ENCODE measurements at regions not wholly inside any gene's neighbourhood (a gene's known extent, or its start where the extent isn't known, plus 50 kb on each side); places are given as distances from the start of the nearest gene placed in this dataset.

- no peak for TF ChIP-seq KLF13 (tag; IDR thresholded peaks at IDR 0.05; ENCODE audit: borderline replicate concordance, low read depth)
- TF ChIP-seq TCF15 (CRISPR knock-in tag; IDR thresholded peaks at IDR 0.05): no peak
- no peak for TF ChIP-seq CXXC5 (CRISPR knock-in tag; IDR thresholded peaks at IDR 0.05)
- TF ChIP-seq RBM15 (IDR thresholded peaks at IDR 0.05; ENCODE audit: insufficient read depth, low read length): no peak
- TF ChIP-seq CREB5 (CRISPR knock-in tag; IDR thresholded peaks at IDR 0.05): no peak
- TF ChIP-seq SNAPC5 (CRISPR knock-in tag; IDR thresholded peaks at IDR 0.05): no peak
- no peak for TF ChIP-seq ZNF511 (CRISPR knock-in tag; IDR thresholded peaks at IDR 0.05)
- TF ChIP-seq ILK (tag; IDR thresholded peaks at IDR 0.05; ENCODE audit: borderline replicate concordance, low read depth): no peak
- TF ChIP-seq THRB (CRISPR knock-in tag; conservative IDR thresholded peaks at IDR 0.05): no peak
- TF ChIP-seq HNRNPLL (IDR thresholded peaks at IDR 0.05; ENCODE audit: low read depth, low read length, poor library complexity, severe bottlenecking): no peak
- no peaks in the 10 kb centered on the region for H3K36me3 ChIP-seq (ENCODE audit: control insufficient read depth, insufficient read depth, low read length)
- H3K9ac ChIP-seq (ENCODE audit: insufficient read depth in 1 of 2, low read depth in 2 of 2, low read length in 2 of 2): no peak overlapping the region
- ATAC-seq: no peak
- in situ Hi-C loops (cut with MboI): no loop called here
- WGBS (ENCODE audit: insufficient coverage, low coverage, missing lambda C conversion rate): 0% methylated on average over 1 of the region's 1 CpG
- POLR2A ChIA-PET: no interaction called here
- H3K4me3 ChIP-seq: no peak overlapping the region
- intact Hi-C loops (cut with micrococcal nuclease): no loop called here
- no peaks in the 10 kb centered on the region for H4K20me1 ChIP-seq (replicated peaks; ENCODE audit: control insufficient read depth, insufficient read depth, low read length)
- H3K9me1 ChIP-seq (ENCODE audit: control insufficient read depth, insufficient read depth, low read length): no peaks in the 10 kb centered on the region
- no peak for DNase-seq (ENCODE audit: extremely low read depth in 1 of 4, low spot score in 3 of 4)
- BruUV-seq (replicated peaks): no TSS peak
- CTCF ChIA-PET (ENCODE audit: low intra/inter-chr PET ratio): no interaction called here
- H3K4me2 ChIP-seq (ENCODE audit: insufficient read depth, low read length): no peak overlapping the region
- no peak overlapping the region for H2AFZ ChIP-seq (ENCODE audit: low read depth, low read length)
- H3K27me3 ChIP-seq (ENCODE audit: control insufficient read depth in 2 of 2, insufficient read depth in 2 of 2, low read length in 2 of 2): no peaks in the 10 kb centered on the region
- FAIRE-seq: no peak
- H3K79me2 ChIP-seq (ENCODE audit: control insufficient read depth, insufficient read depth, low read length): no peaks in the 10 kb centered on the region
- no peaks in the 10 kb centered on the region for H3K9me3 ChIP-seq (replicated peaks; ENCODE audit: control insufficient read depth, insufficient read depth, low read depth, low read length)
- H3K27ac ChIP-seq (ENCODE audit: extremely low read depth, low read depth, low read length): no peak overlapping the region
- H3K4me1 ChIP-seq (replicated peaks in 1 of 2; ENCODE audit: control insufficient read depth in 2 of 2, insufficient read depth in 2 of 2, low read length in 2 of 2): no peaks in the 10 kb centered on the region
These were observed 153.1 kb downstream of the FGF9 start for GRCh38 chr13:21823949-21824348.
